Hepatocyte (in vitro differentiated cells): ENCODE measurements at regions not wholly inside any gene's neighbourhood (a gene's known extent, or its start where the extent isn't known, plus 50 kb on each side); places are given as distances from the start of the nearest gene placed in this dataset.

Source experiments
- DNase-seq: peaks from one replicate; pipeline ENCODE4 v3.0.0-alpha.2; 2016; ENCODE audit warnings: low spot score
- H2AFZ ChIP-seq: fragments of 200-600 bp; sonication (generic); 2 replicates; pipeline ENCODE4 v1.6.0; 2016; ENCODE audit warnings: antibody characterized with exemption, mild to moderate bottlenecking
- H3K27ac ChIP-seq: fragments of 200-600 bp; sonication (generic); 2 replicates; pipeline ENCODE4 v1.5.1; 2016; ENCODE audit warnings: mild to moderate bottlenecking
- H3K27me3 ChIP-seq: fragments of 200-600 bp; sonication (generic); 2 replicates; pipeline ENCODE4 v1.6.1; 2016
- H3K36me3 ChIP-seq: fragments of 200-600 bp; sonication (generic); replicated peaks from 2 replicates; pipeline ENCODE4 v1.5.1; 2016; ENCODE audit warnings: low read depth; ENCODE audit not compliant: insufficient read depth
- H3K4me1 ChIP-seq: fragments of 200-600 bp; sonication (generic); 2 replicates; pipeline ENCODE4 v1.5.1; 2016; ENCODE audit warnings: mild to moderate bottlenecking, moderate library complexity; ENCODE audit not compliant: insufficient read depth
- H3K4me2 ChIP-seq: fragments of 200-600 bp; sonication (generic); 2 replicates; pipeline ENCODE4 v1.6.0; 2016
- H3K4me3 ChIP-seq: fragments of 200-600 bp; sonication (generic); 2 replicates; pipeline ENCODE4 v1.5.1; 2016; ENCODE audit warnings: mild to moderate bottlenecking
- H3K79me2 ChIP-seq: fragments of 200-600 bp; sonication (generic); 2 replicates; pipeline ENCODE4 v1.6.0; 2017; ENCODE audit warnings: mild to moderate bottlenecking
- H3K9me2 ChIP-seq: fragments of 200-600 bp; sonication (generic); replicated peaks from 2 replicates; pipeline ENCODE4 v1.6.0; 2017; ENCODE audit warnings: mild to moderate bottlenecking; ENCODE audit not compliant: insufficient read depth
- H3K9me3 ChIP-seq: fragments of 200-600 bp; sonication (generic); 2 replicates; pipeline ENCODE4 v1.5.1; 2016; ENCODE audit warnings: low read depth, mild to moderate bottlenecking
- H4K20me1 ChIP-seq: fragments of 200-600 bp; sonication (generic); 2 replicates; pipeline ENCODE4 v1.6.0; 2016; ENCODE audit warnings: mild to moderate bottlenecking; ENCODE audit not compliant: insufficient read depth, poor library complexity, severe bottlenecking
- CTCF ChIP-seq: fragments of 200-600 bp; sonication (generic); IDR thresholded peaks from 2 replicates; pipeline ENCODE4 v1.5.1; 2016; ENCODE audit warnings: antibody characterized with exemption, mild to moderate bottlenecking; ENCODE audit not compliant: poor library complexity
- EZH2 ChIP-seq: fragments of 200-600 bp; sonication (generic); IDR thresholded peaks from 2 replicates; pipeline ENCODE4 v1.6.1; 2016; ENCODE audit warnings: antibody characterized with exemption, mild to moderate bottlenecking, borderline replicate concordance
- EZH2phosphoT487 ChIP-seq: fragments of 200-600 bp; sonication (generic); IDR thresholded peaks from one replicate; pipeline ENCODE4 v1.6.1; 2018; ENCODE audit warnings: antibody characterized with exemption, mild to moderate bottlenecking, low read depth, moderate library complexity; ENCODE audit not compliant: unreplicated experiment, severe bottlenecking
- WGBS: methylation state at CpG from one replicate; pipeline ENCODE4 v1.1.6; 2016; ENCODE audit warnings: low lambda C conversion rate; ENCODE audit errors: missing lambda C conversion rate; 5-methylcytosine and 5-hydroxymethylcytosine counted together

DNA sequence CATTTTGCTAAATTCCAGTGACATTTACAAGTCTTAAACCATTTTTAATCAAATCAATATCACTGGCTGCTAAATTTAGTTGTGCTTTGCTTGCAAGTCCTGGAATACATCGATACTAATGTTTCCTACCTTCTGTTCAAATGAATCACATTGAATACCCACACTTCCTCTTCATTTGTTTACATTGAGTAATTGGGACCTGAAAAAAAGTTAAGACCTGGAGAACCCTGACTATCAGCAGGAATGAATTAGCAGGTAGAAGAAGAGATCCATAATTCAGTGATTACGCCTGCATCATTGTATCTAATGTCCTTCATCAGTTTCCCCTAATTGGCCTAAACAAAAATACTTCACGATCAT is 369.3 kb downstream of the ETNK1 start:
- H2AFZ ChIP-seq = no peak overlapping the region
- no peaks in the 10 kb centered on the region for H3K9me3 ChIP-seq
- WGBS = 74% methylated on average over 3 of the region's 3 CpGs
- no peak overlapping the region for H3K4me3 ChIP-seq
- TF ChIP-seq EZH2 (no peak), EZH2phosphoT487 (no peak)
- no peaks in the 10 kb centered on the region for H3K79me2 ChIP-seq
- no peaks in the 10 kb centered on the region for H4K20me1 ChIP-seq
- no peak overlapping the region for H3K27ac ChIP-seq
- H3K36me3 ChIP-seq = no peaks in the 10 kb centered on the region
- no peak overlapping the region for H3K4me2 ChIP-seq
- H3K9me2 ChIP-seq = no peaks in the 10 kb centered on the region
- DNase-seq = no peak
- H3K27me3 ChIP-seq = no peaks in the 10 kb centered on the region
- no peaks in the 10 kb centered on the region for H3K4me1 ChIP-seq

- H3K4me2 ChIP-seq = no peak overlapping the region
- no peak overlapping the region for H3K4me3 ChIP-seq
- no peaks in the 10 kb centered on the region for H3K36me3 ChIP-seq
- 82% methylated on average over 3 of the region's 3 CpGs for WGBS
- no peaks in the 10 kb centered on the region for H3K27me3 ChIP-seq
- no peaks in the 10 kb centered on the region for H3K9me2 ChIP-seq
- no peak overlapping the region for H2AFZ ChIP-seq
- no peaks in the 10 kb centered on the region for H3K79me2 ChIP-seq
- H3K9me3 ChIP-seq = no peaks in the 10 kb centered on the region
- no peaks in the 10 kb centered on the region for H3K4me1 ChIP-seq
- TF ChIP-seq CTCF (no peak), EZH2 (no peak), EZH2phosphoT487 (no peak)
- H3K27ac ChIP-seq = no peak overlapping the region
- H4K20me1 ChIP-seq = no peaks in the 10 kb centered on the region
- no peak for DNase-seq
Observed at GRCh38 chr12:23001487-23001886, 376.5 kb downstream of the ETNK1 start.

GRCh38 chr12:23002381-23002780 is 377.4 kb downstream of the ETNK1 start:
- Histone ChIP-seq H3K27ac (no peak overlapping the region), H3K4me1 (no peaks in the 10 kb centered on the region), H3K9me3 (no peaks in the 10 kb centered on the region), H3K4me2 (no peak overlapping the region), H3K36me3 (no peaks in the 10 kb centered on the region), H3K27me3 (no peaks in the 10 kb centered on the region), H2AFZ (no peak overlapping the region), H4K20me1 (no peaks in the 10 kb centered on the region), H3K9me2 (no peaks in the 10 kb centered on the region), H3K79me2 (no peaks in the 10 kb centered on the region), H3K4me3 (no peak overlapping the region)
- WGBS = 82% methylated on average over 7 of the region's 7 CpGs
- no peak for DNase-seq
- no peak for TF ChIP-seq EZH2phosphoT487
- TF ChIP-seq CTCF = no peak
- no peak for TF ChIP-seq EZH2

- Histone ChIP-seq H4K20me1 (no peaks in the 10 kb centered on the region), H3K9me2 (no peaks in the 10 kb centered on the region), H3K79me2 (no peaks in the 10 kb centered on the region), H3K9me3 (no peaks in the 10 kb centered on the region), H2AFZ (no peak overlapping the region), H3K36me3 (no peaks in the 10 kb centered on the region), H3K4me2 (no peak overlapping the region), H3K27ac (no peak overlapping the region), H3K4me3 (no peak overlapping the region), H3K4me1 (no peaks in the 10 kb centered on the region), H3K27me3 (no peaks in the 10 kb centered on the region)
- TF ChIP-seq EZH2phosphoT487 = no peak
- no peak for TF ChIP-seq CTCF
- no peak for TF ChIP-seq EZH2
- no peak for DNase-seq
- WGBS = 94% methylated on average over 4 of the region's 4 CpGs
Observed at GRCh38 chr12:23004473-23005020, 379.6 kb downstream of the ETNK1 start.
